HepG2 (cell line): ENCODE measurements at regions not wholly inside any gene's neighbourhood (a gene's known extent, or its start where the extent isn't known, plus 50 kb on each side); places are given as distances from the start of the nearest gene placed in this dataset.

Experiments
- ATAC-seq: fragments of 200-7000 bp; cut with Tn5 transposase; 3 replicates; pipeline ENCODE4 v1.9.1; 2020; ENCODE audit warnings: mild to moderate bottlenecking, moderate library complexity
- BruUV-seq: library from RNA; stranded (reverse); fragments of 400-500 nt; replicated peaks from 2 replicates; lab custom pipeline; 2021; lab: Mats Ljungman, UMichigan
- CTCF ChIA-PET: fragments of 300-600 bp; formaldehyde crosslinking; extraction: SDS; loops from one replicate; lab custom pipeline; 2021; ENCODE audit warnings: low total read pairs, inconsistent platforms, low intra/inter-chr PET ratio; lab: Yijun Ruan, JAX
- POLR2A ChIA-PET: fragments of 350-600 bp; sonication (Branson Sonifier 250); formaldehyde crosslinking; loops from one replicate; lab custom pipeline; 2020; ENCODE audit warnings: antibody characterized with exemption, inconsistent platforms; lab: Yijun Ruan, JAX
- DNase-seq: peaks from one replicate; pipeline ENCODE4 v3.0.0-alpha.2; 2015; ENCODE audit warnings: low spot score
- FAIRE-seq: peaks from 3 replicates; lab custom pipeline; 2011; peaks lifted over from hg19 to GRCh38; lab: Jason Lieb, UNC
- H2AFZ ChIP-seq: one replicate; pipeline ENCODE4 v1.6.1; 2011; ENCODE audit warnings: low read length, inconsistent platforms
- H3K27ac ChIP-seq: fragments of 300-600 bp; 3 replicates; pipeline ENCODE4 v1.8.0; 2011; ENCODE audit warnings: mixed run types, mild to moderate bottlenecking, mixed read lengths, low read length, inconsistent platforms; ENCODE audit not compliant: insufficient read depth; ENCODE audit errors: extremely low read length
- H3K27me3 ChIP-seq, 2 experiments: fragments of 200-600 bp in 1 of 2; 2 replicates in 1 of 2; 3 replicates in 1 of 2; pipeline versions ENCODE4 v1.6.0 to v1.8.0; 2011; ENCODE audit warnings: low read length in 2 of 2, mild to moderate bottlenecking in 2 of 2, moderate library complexity in 2 of 2, inconsistent platforms in 1 of 2; ENCODE audit not compliant: insufficient read depth in 2 of 2, control insufficient read depth in 1 of 2
- H3K36me3 ChIP-seq, 2 experiments: fragments of 200-600 bp in 1 of 2; replicated peaks in 1 of 2; 2 replicates in 1 of 2; 3 replicates in 1 of 2; pipeline versions ENCODE4 v1.5.1 to v1.8.0; 2011; ENCODE audit warnings: low read length in 2 of 2, inconsistent platforms in 1 of 2; ENCODE audit not compliant: insufficient read depth in 2 of 2, control insufficient read depth in 1 of 2
- H3K4me1 ChIP-seq: 2 replicates; pipeline ENCODE4 v1.5.1; 2012; ENCODE audit warnings: low read length, inconsistent platforms; ENCODE audit not compliant: insufficient read depth
- H3K4me2 ChIP-seq: 2 replicates; pipeline ENCODE4 v1.6.0; 2011; ENCODE audit warnings: low read depth, low read length, inconsistent platforms
- H3K4me3 ChIP-seq, 3 experiments: fragments of 200-600 bp in 1 of 3; sonication (generic), shearing (Covaris generic) in 1 of 3; replicated peaks in 1 of 3; 2 replicates each; pipeline ENCODE4 v1.5.1; 2011 to 2016; ENCODE audit warnings: low read length in 3 of 3, inconsistent platforms in 2 of 3, low read depth in 2 of 3, mild to moderate bottlenecking in 2 of 3, control low read depth in 1 of 3, mixed read lengths in 1 of 3; ENCODE audit not compliant: insufficient read depth in 1 of 3
- H3K79me2 ChIP-seq: one replicate; pipeline ENCODE4 v1.6.1; 2011; ENCODE audit warnings: low read length, inconsistent platforms; ENCODE audit not compliant: insufficient read depth
- H3K9ac ChIP-seq: 2 replicates; pipeline ENCODE4 v1.6.0; 2011; ENCODE audit warnings: mild to moderate bottlenecking, low read depth, low read length, inconsistent platforms; ENCODE audit not compliant: insufficient read depth
- H3K9me3 ChIP-seq: 2 replicates; pipeline ENCODE4 v1.5.1; 2012; ENCODE audit warnings: mild to moderate bottlenecking, low read length
- H4K20me1 ChIP-seq: 2 replicates; pipeline ENCODE4 v1.6.0; 2011; ENCODE audit warnings: inconsistent platforms, mild to moderate bottlenecking, low read length, moderate library complexity; ENCODE audit not compliant: insufficient read depth
- GABPA ChIP-seq, 2 experiments: IDR thresholded peaks; 2 replicates each; pipeline ENCODE4 v1.6.1; 2011 to 2016; ENCODE audit warnings: low read depth in 2 of 2, low read length in 1 of 2, missing biosample characterization in 1 of 2, missing genetic modification characterization in 1 of 2
- KDM2A ChIP-seq: sonication (generic); formaldehyde crosslinking; IDR thresholded peaks from 2 replicates; pipeline ENCODE4 v1.4.0; 2020; ENCODE audit warnings: low read depth, missing genetic modification reagents, borderline replicate concordance
- TARDBP ChIP-seq: sonication (generic); formaldehyde crosslinking; IDR thresholded peaks from 2 replicates; pipeline ENCODE4 v1.8.0; 2022; ENCODE audit warnings: mild to moderate bottlenecking, missing genetic modification reagents
- in situ Hi-C: cut with HindIII; loops from 2 replicates; pipeline ENCODE4 v1.10.0; 2017; ENCODE audit warnings: low pct_unique_long_range_greater_than_20kb; ENCODE audit not compliant: extremely low pct_ligation_motif_present
- intact Hi-C: fragments of 100-400 bp; cut with micrococcal nuclease; formaldehyde crosslinking; loops from one replicate; pipeline ENCODE4 v1.10.0; 2022; ENCODE audit not compliant: unreplicated experiment
- TF ChIP-seq, protein P1 (sequence below): IDR thresholded peaks from 2 replicates; pipeline ENCODE4 v1.6.1; 2016; ENCODE audit warnings: mild to moderate bottlenecking, missing biosample characterization, missing genetic modification reagents
- TF ChIP-seq, protein P2 (sequence below): sonication (generic); formaldehyde crosslinking; IDR thresholded peaks from 2 replicates; pipeline ENCODE4 v1.8.0; 2022; ENCODE audit warnings: mild to moderate bottlenecking, missing genetic modification reagents, moderate library complexity
- TF ChIP-seq, protein P3 (sequence below): sonication (generic); formaldehyde crosslinking; IDR thresholded peaks from 2 replicates; pipeline ENCODE4 v1.4.0; 2020; ENCODE audit warnings: missing genetic modification reagents

DNA sequence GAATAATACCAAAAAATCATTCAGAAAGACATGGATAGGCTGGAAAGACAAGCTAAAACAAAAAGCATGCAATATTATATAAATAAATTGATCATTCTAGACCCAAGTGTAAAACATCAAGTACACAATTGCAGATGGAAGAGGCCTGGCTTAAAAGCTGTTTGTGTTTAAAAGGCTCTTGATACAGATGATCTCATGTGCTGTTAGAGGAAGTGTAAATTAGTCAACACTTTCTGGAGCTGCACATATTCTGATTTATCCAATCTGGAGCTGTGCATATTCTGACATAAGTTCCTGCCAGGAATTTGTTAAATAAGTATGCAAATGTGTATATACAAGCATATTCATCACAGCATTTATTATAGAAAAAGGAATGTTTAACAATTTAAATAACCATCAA, 273.1 kb downstream of the RPS29 start:
- BruUV-seq: no TSS peak
- Histone ChIP-seq H3K4me1 (no peaks in the 10 kb centered on the region), H2AFZ (no peak overlapping the region), H3K4me2 (no peak overlapping the region), H3K9me3 (no peaks in the 10 kb centered on the region), H4K20me1 (no peaks in the 10 kb centered on the region), H3K4me3 (no peak overlapping the region), H3K36me3 (no peaks in the 10 kb centered on the region)
- in situ Hi-C loops: no loop called here
- CTCF ChIA-PET: no interaction called here
- FAIRE-seq: no peak
- TF ChIP-seq, protein P1, sequence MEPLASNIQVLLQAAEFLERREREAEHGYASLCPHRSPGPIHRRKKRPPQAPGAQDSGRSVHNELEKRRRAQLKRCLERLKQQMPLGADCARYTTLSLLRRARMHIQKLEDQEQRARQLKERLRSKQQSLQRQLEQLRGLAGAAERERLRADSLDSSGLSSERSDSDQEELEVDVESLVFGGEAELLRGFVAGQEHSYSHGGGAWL (CRISPR knock-in tag): no peak
- TF ChIP-seq, protein P2, sequence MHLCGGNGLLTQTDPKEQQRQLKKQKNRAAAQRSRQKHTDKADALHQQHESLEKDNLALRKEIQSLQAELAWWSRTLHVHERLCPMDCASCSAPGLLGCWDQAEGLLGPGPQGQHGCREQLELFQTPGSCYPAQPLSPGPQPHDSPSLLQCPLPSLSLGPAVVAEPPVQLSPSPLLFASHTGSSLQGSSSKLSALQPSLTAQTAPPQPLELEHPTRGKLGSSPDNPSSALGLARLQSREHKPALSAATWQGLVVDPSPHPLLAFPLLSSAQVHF (CRISPR knock-in tag): no peak
- no peak for TF ChIP-seq GABPA (IDR thresholded peaks at IDR 0.05; ENCODE audit: low read depth, low read length)
- TF ChIP-seq GABPA (CRISPR knock-in tag; IDR thresholded peaks at IDR 0.05; ENCODE audit: low read depth): no peak
- no peak for TF ChIP-seq KDM2A
- TF ChIP-seq, protein P3, sequence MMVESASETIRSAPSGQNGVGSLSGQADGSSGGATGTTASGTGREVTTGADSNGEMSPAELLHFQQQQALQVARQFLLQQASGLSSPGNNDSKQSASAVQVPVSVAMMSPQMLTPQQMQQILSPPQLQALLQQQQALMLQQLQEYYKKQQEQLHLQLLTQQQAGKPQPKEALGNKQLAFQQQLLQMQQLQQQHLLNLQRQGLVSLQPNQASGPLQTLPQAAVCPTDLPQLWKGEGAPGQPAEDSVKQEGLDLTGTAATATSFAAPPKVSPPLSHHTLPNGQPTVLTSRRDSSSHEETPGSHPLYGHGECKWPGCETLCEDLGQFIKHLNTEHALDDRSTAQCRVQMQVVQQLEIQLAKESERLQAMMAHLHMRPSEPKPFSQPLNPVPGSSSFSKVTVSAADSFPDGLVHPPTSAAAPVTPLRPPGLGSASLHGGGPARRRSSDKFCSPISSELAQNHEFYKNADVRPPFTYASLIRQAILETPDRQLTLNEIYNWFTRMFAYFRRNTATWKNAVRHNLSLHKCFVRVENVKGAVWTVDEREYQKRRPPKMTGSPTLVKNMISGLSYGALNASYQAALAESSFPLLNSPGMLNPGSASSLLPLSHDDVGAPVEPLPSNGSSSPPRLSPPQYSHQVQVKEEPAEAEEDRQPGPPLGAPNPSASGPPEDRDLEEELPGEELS (CRISPR knock-in tag): no peak
- TF ChIP-seq TARDBP (CRISPR knock-in tag): no peak
- TF ChIP-seq, all 625 proteins: peak for 0
- no peaks in the 10 kb centered on the region for H3K79me2 ChIP-seq
- DNase-seq (no peak), ATAC-seq (no peak)
- no peak overlapping the region for H3K9ac ChIP-seq
- no peaks in the 10 kb centered on the region for H3K27me3 ChIP-seq
- intact Hi-C loops: no loop called here
- POLR2A ChIA-PET: no interaction called here
- no peak overlapping the region for H3K27ac ChIP-seq
